ENCODE measurements at regions not wholly inside any gene's neighbourhood (a gene's known extent, or its start where the extent isn't known, plus 50 kb on each side); places are given as distances from the start of the nearest gene placed in this dataset.
"Not testable (repeated sequence)": the region's sequence is repeated elsewhere in the genome, so short reads cannot be mapped to it uniquely, and the experiment has no call there.

DNA sequence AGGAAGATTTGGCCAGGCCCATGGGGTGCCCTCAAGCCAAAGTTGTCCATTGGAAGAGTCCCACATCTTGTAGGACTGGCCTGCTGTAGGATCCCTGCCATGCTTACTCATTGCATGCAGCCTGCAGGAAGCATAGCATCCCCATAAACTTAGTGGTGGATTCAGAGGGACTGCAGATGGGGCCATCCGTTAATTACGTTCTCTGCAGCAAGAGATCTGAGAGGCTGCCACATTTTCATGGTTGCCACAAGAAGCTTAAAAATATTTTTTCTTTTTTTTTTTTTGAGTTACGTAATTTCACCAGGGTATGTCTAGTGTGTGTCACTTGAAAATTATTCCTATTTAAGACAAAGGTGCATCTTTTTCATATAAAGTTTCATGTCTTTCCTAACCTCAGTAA lies 329.7 kb upstream of the USP24 start:
- DNase-seq, result no peak

GRCh38 chr1:55542901-55543504 lies 327.8 kb upstream of the USP24 start:
- DNase-seq, result no peak

GRCh38 chr1:55541296-55541695 lies 326.1 kb upstream of the USP24 start:
- no peak for DNase-seq

GRCh38 chr1:55539652-55540512 lies 324.7 kb upstream of the USP24 start:
- DNase-seq, result no peak

- DNase-seq, result no peak
Measured at GRCh38 chr1:55538428-55538827, 323.3 kb upstream of the USP24 start.

GRCh38 chr1:55536545-55536865 lies 321.3 kb upstream of the USP24 start:
- DNase-seq, result peak; percentile 45

DNA sequence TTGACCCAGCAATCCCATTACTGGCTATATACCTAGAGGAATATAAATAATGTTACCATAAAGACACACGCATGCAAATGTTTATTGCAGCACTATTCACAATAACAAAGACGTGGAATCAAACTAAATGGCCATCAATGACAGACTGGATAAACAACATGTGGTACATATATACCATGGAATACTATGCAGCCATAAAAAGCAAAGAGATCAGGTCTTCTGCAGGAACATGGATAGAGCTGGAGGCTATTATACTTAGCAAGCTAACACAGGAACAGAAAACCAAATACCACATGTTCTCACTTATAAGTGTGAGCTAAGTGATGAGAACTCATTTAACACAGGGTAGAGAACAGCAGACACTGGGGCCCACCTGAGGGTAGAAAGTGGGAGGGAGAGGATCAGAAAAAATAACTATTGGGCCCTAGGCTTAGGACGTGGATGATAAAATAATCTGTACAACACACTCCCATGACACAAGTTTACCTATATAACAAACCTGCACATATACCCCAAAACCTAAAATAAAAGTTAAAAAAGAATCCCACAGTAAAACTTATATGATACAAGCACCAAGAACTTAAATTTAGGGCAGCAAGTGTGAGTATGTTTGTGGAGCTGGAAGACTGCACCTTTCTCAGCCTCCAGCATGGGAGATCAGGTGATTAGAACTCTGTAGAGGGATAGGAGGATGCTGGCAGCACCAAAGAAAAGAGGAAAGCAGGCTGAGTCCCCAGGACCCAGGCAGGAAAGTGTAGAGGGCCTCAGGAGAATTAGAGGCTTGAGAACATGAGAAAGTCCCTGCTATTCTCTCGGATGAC lies 320.8 kb upstream of the USP24 start:
- DNase-seq, result no peak

GRCh38 chr1:55534565-55535121 lies 319.5 kb upstream of the USP24 start:
- DNase-seq, result no peak

GRCh38 chr1:55531644-55532043 lies 316.5 kb upstream of the USP24 start:
- DNase-seq, result no peak

DNA sequence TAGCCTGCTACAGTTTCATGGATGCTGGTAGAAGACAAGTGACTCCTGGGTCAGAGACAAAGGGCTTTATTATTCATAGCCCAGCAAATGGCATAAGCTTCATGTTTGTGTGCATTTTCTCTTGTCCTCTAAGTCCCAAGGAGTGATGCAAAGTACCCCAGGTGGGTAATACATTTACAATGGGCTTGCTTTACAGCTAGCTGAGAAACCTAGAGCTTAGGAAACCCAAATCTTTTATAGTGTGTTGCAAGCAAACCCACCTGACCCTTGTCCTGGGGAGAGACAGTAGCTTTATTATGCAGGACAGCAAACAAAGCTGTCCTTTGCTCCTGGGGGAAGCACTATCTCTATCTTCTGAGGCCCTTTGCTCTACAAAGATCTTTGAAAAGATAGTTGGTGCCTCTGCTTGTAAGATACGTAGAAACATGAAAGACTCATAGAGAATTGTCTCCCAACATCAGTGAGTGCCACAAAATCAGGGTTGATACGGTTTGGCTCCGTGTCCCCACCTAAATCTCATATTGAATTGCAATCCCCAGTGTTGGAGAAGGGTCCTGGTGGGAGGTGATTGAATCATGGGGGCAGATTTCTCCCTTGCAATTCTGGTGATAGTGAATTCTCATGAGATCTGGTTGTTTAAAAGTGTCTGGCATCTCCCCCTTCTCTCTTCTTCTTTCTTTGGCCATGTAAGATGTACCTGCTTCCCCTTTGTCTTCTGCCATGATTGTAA lies 315.8 kb upstream of the USP24 start:
- DNase-seq, result no peak

DNA sequence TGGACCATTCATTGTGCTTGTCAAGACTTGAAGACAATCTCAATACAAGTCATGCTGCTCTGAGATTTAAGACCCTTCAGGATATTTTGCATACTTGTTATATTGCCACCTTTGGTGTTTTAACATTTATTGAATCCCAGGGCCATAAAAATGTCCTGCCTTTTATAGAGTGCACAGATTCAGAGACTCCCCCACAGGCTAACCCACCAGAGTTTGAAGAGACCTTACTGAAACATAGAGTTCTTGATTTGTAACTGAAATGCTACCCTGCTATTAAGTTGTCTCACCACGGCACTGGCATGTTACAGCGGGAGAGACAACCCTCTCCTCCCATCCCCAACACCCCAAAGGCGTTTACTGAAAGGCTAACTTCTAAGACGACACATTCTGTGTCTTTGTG lies 313.9 kb upstream of the USP24 start:
- no peak for DNase-seq

DNA sequence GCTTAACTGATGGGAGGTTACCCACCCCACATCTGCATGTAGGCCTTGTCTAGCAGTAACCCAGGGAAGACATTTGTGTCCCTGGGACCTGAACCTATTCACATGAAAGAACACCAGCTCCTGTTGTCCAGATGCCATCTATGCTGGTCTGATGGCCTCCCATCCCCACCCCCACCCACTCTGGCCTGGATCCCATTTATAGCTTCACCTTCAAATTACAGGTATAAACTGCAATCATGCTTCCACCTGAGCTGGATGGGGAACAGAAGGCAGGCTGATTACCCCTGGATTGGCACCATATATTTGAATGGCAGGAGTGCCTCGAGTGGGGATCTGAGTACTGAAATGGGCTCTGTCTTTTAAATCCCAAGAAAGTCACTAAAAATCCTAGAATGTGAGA lies 312.7 kb upstream of the USP24 start:
- no peak for DNase-seq

DNA sequence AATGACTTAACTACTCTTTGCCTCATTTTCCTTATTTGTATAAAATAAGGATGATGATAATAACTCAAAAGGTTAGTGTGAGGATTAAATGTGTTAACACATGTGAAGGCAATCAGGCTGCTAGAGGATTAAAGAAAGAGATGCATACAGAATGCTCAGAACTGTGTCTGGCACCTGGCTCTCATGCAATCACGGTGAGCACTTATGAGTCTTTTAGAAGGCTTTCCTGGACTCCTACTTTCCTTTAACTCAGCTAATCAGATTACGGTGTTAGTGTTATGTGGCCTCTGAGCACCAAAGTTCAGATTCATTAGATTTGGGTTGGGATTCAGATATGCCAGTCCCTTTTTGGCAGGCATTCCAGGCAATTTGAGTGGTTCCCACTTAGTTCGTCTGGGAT lies 311.6 kb upstream of the USP24 start:
- no peak for DNase-seq

DNA sequence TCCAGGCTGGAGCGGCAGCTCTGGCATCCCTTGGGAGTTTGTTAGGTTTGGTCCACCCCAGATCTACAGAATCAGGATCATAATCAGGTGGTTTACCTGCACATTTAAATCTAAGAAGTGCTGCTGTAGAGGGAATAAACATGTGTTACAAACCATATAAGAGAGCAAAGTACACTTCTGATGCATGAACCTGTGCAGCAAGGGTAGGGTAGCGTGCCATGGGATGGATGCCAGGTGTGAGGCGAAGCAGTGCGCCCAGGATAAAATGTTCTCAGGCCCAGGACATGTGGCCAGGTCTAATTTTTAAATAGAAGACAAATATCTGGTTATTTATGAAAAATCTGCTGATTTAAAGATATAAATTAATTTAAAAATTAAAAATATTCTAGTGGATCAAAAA lies 308.8 kb upstream of the USP24 start:
- DNase-seq, result no peak

- DNase-seq, result no peak
Measured at GRCh38 chr1:55522982-55523381, 307.8 kb upstream of the USP24 start.

DNA sequence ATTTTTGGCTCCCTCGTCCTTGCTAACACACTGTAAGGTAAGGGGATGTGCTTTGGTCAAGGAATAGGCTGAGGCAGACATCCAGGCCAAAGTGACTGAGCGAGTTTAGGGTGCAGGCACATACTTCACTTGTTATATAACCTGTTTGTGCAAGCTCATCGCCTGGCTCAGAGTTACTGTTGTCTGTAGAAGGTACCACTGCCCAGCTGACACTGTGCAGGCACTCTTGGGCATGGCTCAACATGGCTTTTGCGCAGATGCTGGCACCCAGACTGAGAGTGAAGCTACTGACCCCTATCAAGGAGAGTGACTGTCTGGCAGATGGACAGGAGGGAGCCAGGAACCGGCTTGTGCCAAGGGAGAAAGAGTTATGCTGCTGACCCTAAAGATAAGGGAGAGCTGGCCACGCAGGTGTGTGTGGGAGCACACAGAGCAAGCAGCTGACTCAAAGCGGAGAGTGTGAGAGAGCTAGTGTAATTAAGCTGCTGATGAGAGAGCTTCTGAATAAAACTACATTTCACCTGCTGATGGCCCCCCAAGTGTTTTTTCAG lies 307.3 kb upstream of the USP24 start:
- no peak for DNase-seq

DNA sequence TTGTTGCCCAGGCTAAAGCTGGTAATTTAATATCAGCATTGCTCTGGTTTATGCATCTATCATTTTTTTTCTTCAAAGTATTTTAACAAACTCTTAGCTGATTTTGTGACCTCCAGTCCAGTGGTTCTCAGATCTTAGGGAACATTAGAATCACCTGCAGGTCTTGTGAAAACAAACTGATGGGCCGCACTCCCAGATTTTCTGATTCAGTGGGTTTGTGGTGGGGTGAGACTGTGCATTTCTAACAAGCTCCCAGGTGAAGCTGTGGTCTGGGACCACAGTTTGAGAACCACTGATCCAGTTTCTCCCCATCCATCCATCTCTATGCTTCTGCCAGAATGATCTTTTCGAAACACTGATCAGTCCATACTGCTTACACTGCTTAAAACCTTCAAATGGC lies 305.7 kb upstream of the USP24 start:
- DNase-seq, result no peak

DNA sequence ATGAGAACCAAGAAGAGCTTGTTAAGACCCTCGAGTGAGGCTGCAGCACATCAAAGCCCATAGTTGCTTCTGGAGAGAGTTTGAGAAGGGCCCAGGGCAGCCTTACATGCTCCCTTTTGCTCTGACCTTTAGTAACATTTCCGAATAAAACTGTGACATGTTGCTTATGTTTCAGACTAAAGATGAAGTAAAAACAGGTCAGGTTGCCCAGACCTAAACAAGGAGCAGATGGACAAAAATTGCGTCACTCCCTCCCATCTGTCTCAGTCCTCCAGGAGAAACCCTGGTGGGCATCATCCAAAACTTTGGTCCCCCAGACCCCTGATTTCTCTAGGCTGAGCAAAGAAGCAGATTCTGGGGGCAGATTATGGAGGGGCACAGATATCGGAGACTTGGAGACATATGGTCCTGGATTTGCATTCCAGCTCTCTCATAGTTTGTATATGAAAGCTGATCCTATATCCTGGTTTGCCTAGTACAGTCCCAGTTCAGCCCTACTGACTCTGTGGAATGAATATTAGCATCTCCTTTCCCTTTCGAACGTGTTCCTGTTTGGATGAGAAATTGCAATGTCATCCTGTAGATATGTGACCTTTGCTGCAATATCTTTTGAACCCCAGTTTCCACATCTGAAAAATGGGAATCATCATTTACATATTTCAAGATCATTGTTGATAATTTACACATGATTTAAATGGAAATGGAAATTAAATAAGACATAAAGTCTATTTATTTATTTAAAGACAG lies 304.9 kb upstream of the USP24 start:
- no peak for DNase-seq

- no peak for DNase-seq
Measured at GRCh38 chr1:55519276-55519675, 304.1 kb upstream of the USP24 start.

DNA sequence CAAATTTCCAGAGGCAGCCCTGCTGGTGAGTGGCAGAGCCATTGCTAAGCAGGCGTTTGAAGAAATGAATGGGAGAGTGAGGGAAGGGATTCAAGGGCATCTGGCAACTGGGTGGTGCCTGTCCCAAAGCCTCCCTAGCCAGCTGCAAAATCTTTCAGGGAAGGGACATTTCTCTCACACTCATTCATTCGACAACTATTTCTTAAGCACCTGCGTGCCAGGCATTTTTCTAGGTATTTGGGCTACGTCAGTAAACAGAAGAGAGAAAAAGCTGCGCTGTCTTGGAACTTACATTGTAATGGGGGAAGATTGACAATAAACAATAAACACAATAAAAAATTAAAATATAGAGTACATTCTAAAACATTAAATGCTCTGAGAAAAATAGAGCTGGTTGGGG lies 301.9 kb upstream of the USP24 start:
- DNase-seq, result no peak

DNA sequence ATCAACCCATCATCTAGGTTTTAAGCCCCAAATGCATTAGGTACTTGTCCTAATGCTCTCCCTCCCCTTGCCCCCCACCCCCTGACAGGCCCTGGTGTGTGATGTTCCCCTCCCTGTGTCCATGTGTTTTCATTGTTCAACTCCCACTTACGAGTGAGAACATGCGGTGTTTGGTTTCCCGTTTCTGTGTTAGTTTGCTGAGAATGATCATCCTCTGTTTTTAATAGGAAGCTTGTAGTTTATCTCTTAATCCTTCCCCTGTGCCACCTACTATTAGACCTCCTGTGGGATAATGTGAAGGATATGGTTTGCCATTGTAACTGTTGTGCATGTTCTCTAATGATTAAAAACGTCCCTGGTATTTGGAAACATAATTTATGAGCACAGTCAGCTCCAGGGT lies 299.4 kb upstream of the USP24 start:
- DNase-seq, result not testable (repeated sequence)

DNA sequence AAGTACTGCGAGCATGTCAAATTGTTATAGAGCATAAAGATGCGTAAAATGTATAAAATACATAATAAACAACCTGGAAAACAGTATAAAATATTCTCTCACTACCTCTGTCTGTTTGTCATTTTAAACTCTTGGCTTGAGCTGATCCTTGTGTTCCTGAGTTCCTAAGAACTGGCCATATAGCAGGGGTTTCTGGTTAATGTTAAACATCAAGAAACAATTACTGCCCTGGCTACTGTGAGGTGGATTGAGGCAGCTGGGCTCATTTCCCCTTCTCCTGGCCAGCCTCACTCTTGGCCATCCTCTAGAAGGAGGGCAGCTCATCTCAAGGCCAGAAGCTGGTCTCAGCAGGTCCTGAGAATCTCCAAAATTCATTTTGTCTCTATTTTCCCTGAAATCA lies 297.3 kb upstream of the USP24 start:
- no peak for DNase-seq

Data from NCI-H2107 (cell line).